Testis (tissue), 2 donors: ENCODE measurements at regions not wholly inside any gene's neighbourhood (a gene's known extent, or its start where the extent isn't known, plus 50 kb on each side); places are given as distances from the start of the nearest gene placed in this dataset.

ENCODE experiments used
- POLR2A ChIP-seq: fragments of 450-650 bp; IDR thresholded peaks from one replicate; pipeline ENCODE4 v1.6.1; 2017; ENCODE audit warnings: antibody characterized with exemption, mild to moderate bottlenecking, moderate library complexity
- TF ChIP-seq, protein P1 (sequence below), 3 experiments: fragments of 450-650 bp in 2 of 3; fragments of 200-600 bp in 1 of 3; sonication (generic) in 1 of 3; IDR thresholded peaks; one replicate each; pipeline ENCODE4 v1.5.1; 2016 to 2019; ENCODE audit warnings: antibody characterized with exemption in 3 of 3, mild to moderate bottlenecking in 2 of 3, moderate library complexity in 1 of 3

GRCh38 chr5:4313138-4313537 lies 717.5 kb downstream of the IRX1 start:
- TF ChIP-seq, protein P1, sequence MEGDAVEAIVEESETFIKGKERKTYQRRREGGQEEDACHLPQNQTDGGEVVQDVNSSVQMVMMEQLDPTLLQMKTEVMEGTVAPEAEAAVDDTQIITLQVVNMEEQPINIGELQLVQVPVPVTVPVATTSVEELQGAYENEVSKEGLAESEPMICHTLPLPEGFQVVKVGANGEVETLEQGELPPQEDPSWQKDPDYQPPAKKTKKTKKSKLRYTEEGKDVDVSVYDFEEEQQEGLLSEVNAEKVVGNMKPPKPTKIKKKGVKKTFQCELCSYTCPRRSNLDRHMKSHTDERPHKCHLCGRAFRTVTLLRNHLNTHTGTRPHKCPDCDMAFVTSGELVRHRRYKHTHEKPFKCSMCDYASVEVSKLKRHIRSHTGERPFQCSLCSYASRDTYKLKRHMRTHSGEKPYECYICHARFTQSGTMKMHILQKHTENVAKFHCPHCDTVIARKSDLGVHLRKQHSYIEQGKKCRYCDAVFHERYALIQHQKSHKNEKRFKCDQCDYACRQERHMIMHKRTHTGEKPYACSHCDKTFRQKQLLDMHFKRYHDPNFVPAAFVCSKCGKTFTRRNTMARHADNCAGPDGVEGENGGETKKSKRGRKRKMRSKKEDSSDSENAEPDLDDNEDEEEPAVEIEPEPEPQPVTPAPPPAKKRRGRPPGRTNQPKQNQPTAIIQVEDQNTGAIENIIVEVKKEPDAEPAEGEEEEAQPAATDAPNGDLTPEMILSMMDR (IDR thresholded peaks at IDR 0.05): no peak
- TF ChIP-seq POLR2A: no peak
